Progenitor cell of endocrine pancreas (in vitro differentiated cells): ENCODE measurements at regions not wholly inside any gene's neighbourhood (a gene's known extent, or its start where the extent isn't known, plus 50 kb on each side); places are given as distances from the start of the nearest gene placed in this dataset.

Source experiments
- DNase-seq: peaks from one replicate; pipeline ENCODE4 v3.0.0; 2021; ENCODE audit warnings: low spot score; ENCODE audit not compliant: unreplicated experiment
- H3K27ac Mint-ChIP-seq: 2 replicates; pipeline ENCODE4 v1.8.0; 2021; ENCODE audit warnings: mild to moderate bottlenecking, moderate library complexity, mixed read lengths
- H3K27me3 Mint-ChIP-seq: 2 replicates; pipeline ENCODE4 v1.8.0; 2021; ENCODE audit warnings: mixed read lengths
- H3K36me3 Mint-ChIP-seq: 2 replicates; pipeline ENCODE4 v1.8.0; 2022; ENCODE audit warnings: mixed read lengths; ENCODE audit not compliant: insufficient read depth
- H3K4me1 Mint-ChIP-seq: 2 replicates; pipeline ENCODE4 v1.8.0; 2021; ENCODE audit warnings: low read depth, mixed read lengths
- H3K4me3 Mint-ChIP-seq: 2 replicates; pipeline ENCODE4 v1.8.0; 2021; ENCODE audit warnings: low read depth, mild to moderate bottlenecking, moderate library complexity, mixed read lengths
- H3K9me3 Mint-ChIP-seq: 2 replicates; pipeline ENCODE4 v1.8.0; 2021; ENCODE audit warnings: low read depth, mixed read lengths
- CTCF ChIP-seq: fragments of 200-600 bp; sonication (generic); IDR thresholded peaks from one replicate; pipeline ENCODE4 v1.5.0; 2021; ENCODE audit warnings: antibody characterized with exemption, mild to moderate bottlenecking; ENCODE audit not compliant: unreplicated experiment

- no peak overlapping the region for H3K27ac Mint-ChIP-seq
- no peak overlapping the region for H3K4me3 Mint-ChIP-seq
- H3K9me3 Mint-ChIP-seq: peaks cover 44% of the 10 kb centered on the region
- H3K4me1 Mint-ChIP-seq: no peaks in the 10 kb centered on the region
- no peaks in the 10 kb centered on the region for H3K27me3 Mint-ChIP-seq
- TF ChIP-seq CTCF: no peak
- H3K36me3 Mint-ChIP-seq: no peaks in the 10 kb centered on the region
- no peak for DNase-seq
Measured at GRCh38 chrX:106302304-106302703, 134.2 kb downstream of the PWWP3B start.

GRCh38 chrX:106306391-106306947, 138.4 kb downstream of the PWWP3B start:
- Mint-ChIP-seq H3K4me1 (no peaks in the 10 kb centered on the region), H3K36me3 (no peaks in the 10 kb centered on the region), H3K9me3 (peaks cover 42% of the 10 kb centered on the region), H3K27ac (no peak overlapping the region), H3K27me3 (no peaks in the 10 kb centered on the region), H3K4me3 (no peak overlapping the region)
- no peak for DNase-seq
- TF ChIP-seq CTCF: no peak

GRCh38 chrX:106323357-106323756, 155.3 kb downstream of the PWWP3B start:
- H3K9me3 Mint-ChIP-seq: peaks cover 55% of the 10 kb centered on the region
- no peak overlapping the region for H3K4me3 Mint-ChIP-seq
- DNase-seq: no peak
- H3K36me3 Mint-ChIP-seq: peaks cover 1% of the 10 kb centered on the region
- H3K27ac Mint-ChIP-seq: no peak overlapping the region
- no peaks in the 10 kb centered on the region for H3K4me1 Mint-ChIP-seq
- no peak for TF ChIP-seq CTCF
- H3K27me3 Mint-ChIP-seq: no peaks in the 10 kb centered on the region

GRCh38 chrX:106331606-106332005, 163.5 kb downstream of the PWWP3B start:
- H3K9me3 Mint-ChIP-seq: peaks cover 50% of the 10 kb centered on the region
- no peak for DNase-seq
- H3K27ac Mint-ChIP-seq: no peak overlapping the region
- no peaks in the 10 kb centered on the region for H3K36me3 Mint-ChIP-seq
- no peak overlapping the region for H3K4me3 Mint-ChIP-seq
- no peaks in the 10 kb centered on the region for H3K27me3 Mint-ChIP-seq
- no peaks in the 10 kb centered on the region for H3K4me1 Mint-ChIP-seq
- TF ChIP-seq CTCF: no peak

GRCh38 chrX:106341823-106342222, 173.7 kb downstream of the PWWP3B start:
- no peak for DNase-seq
- H3K27me3 Mint-ChIP-seq: no peaks in the 10 kb centered on the region
- no peak overlapping the region for H3K27ac Mint-ChIP-seq
- peaks cover 39% of the 10 kb centered on the region for H3K9me3 Mint-ChIP-seq
- no peaks in the 10 kb centered on the region for H3K36me3 Mint-ChIP-seq
- no peaks in the 10 kb centered on the region for H3K4me1 Mint-ChIP-seq
- H3K4me3 Mint-ChIP-seq: no peak overlapping the region
- TF ChIP-seq CTCF: no peak
